HG02623 (cell line): ENCODE measurements at regions not wholly inside any gene's neighbourhood (a gene's known extent, or its start where the extent isn't known, plus 50 kb on each side); places are given as distances from the start of the nearest gene placed in this dataset.
A peak's percentile ranks its signal among the peaks of the same experiment; 100 is the strongest.

Experiments
- ATAC-seq: cut with Tn5 transposase; IDR thresholded peaks from one replicate; pipeline ENCODE4 v1.9.1; 2021; ENCODE audit warnings: moderate library complexity; ENCODE audit not compliant: unreplicated experiment

GRCh38 chr11:15378941-15379340 is 264.2 kb downstream of the INSC start:
- ATAC-seq = no peak

GRCh38 chr11:15379483-15379882 is 264.8 kb downstream of the INSC start:
- no peak for ATAC-seq

GRCh38 chr11:15390857-15391256 is 276.1 kb downstream of the INSC start:
- ATAC-seq = no peak

GRCh38 chr11:15396778-15397177 is 282.1 kb downstream of the INSC start:
- no peak for ATAC-seq

GRCh38 chr11:15406851-15407351 is 292.2 kb downstream of the INSC start:
- ATAC-seq = no peak

- no peak for ATAC-seq
Observed at GRCh38 chr11:15412054-15412453, 297.3 kb downstream of the INSC start.

- no peak for ATAC-seq
Observed at GRCh38 chr11:15418921-15419320, 304.2 kb downstream of the INSC start.

GRCh38 chr11:15419696-15420095 is 305.0 kb downstream of the INSC start:
- no peak for ATAC-seq

- ATAC-seq = no peak
Observed at GRCh38 chr11:15430381-15430780, 315.7 kb downstream of the INSC start.

- no peak for ATAC-seq
Observed at GRCh38 chr11:15434529-15434928, 319.8 kb downstream of the INSC start.

- ATAC-seq = no peak
Observed at GRCh38 chr11:15446315-15446714, 331.6 kb downstream of the INSC start.

GRCh38 chr11:15446929-15447328 is 332.2 kb downstream of the INSC start:
- ATAC-seq = no peak

GRCh38 chr11:15451713-15452112 is 337.0 kb downstream of the INSC start:
- ATAC-seq = no peak

- no peak for ATAC-seq
Observed at GRCh38 chr11:15453211-15453765, 338.6 kb downstream of the INSC start.

GRCh38 chr11:15468466-15468865 is 353.7 kb downstream of the INSC start:
- ATAC-seq = no peak

GRCh38 chr11:15471048-15471894 is 356.5 kb downstream of the INSC start:
- no peak for ATAC-seq

- no peak for ATAC-seq
Observed at GRCh38 chr11:15471895-15472799, 357.4 kb downstream of the INSC start.

GRCh38 chr11:15473954-15474837 is 359.5 kb downstream of the INSC start:
- peak; percentile 68 for ATAC-seq

- no peak for ATAC-seq
Observed at GRCh38 chr11:15476371-15476917, 361.7 kb downstream of the INSC start.

GRCh38 chr11:15481871-15482270 is 367.1 kb downstream of the INSC start:
- ATAC-seq = no peak
